ENCODE measurements at regions not wholly inside any gene's neighbourhood (a gene's known extent, or its start where the extent isn't known, plus 50 kb on each side); places are given as distances from the start of the nearest gene placed in this dataset.

DNA sequence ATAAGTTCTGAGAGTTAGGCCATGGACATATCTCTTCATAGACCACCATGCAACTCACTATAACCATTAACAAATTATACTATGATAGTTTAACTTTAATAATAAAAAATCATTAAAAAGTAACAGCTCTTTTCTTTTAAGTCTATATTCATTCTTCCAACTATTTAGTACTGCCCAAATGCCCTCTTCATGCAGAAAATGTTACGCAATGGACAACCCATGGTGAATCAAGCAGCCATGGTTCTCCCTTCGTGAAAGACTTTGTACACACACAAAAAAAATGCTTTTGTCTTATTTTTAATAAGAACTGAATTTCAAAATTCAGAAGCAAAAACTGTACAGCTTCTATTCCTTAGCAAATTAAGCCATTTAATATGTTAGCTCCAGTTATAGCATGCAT is 401.1 kb downstream of the EFNA5 start:
- no peak overlapping the region for H3K4me3 ChIP-seq (ENCODE audit: low read depth, low read length)
- DNase-seq (ENCODE audit: low read depth): no peak

DNA sequence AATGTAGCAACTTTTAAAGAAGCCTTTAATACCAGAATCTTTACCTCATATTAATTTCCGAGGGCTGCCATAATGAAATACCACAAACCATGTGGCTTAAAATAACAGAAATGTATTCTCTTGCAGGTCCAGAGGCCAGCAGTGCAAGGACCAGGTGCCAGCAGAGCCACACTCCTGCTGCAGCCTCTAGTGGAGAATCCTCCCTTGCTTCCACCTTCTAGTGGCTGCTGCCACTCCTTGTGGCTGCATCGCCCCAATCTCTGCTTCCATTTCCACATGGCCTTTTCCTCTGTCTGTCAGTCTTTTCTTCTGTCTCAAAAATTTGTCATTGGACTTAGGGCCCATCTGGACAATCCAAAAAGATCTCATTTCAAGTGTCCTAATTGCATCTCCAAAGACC is 401.5 kb downstream of the EFNA5 start:
- no peak for DNase-seq (ENCODE audit: low read depth)
- H3K4me3 ChIP-seq (ENCODE audit: low read depth, low read length): no peak overlapping the region

DNA sequence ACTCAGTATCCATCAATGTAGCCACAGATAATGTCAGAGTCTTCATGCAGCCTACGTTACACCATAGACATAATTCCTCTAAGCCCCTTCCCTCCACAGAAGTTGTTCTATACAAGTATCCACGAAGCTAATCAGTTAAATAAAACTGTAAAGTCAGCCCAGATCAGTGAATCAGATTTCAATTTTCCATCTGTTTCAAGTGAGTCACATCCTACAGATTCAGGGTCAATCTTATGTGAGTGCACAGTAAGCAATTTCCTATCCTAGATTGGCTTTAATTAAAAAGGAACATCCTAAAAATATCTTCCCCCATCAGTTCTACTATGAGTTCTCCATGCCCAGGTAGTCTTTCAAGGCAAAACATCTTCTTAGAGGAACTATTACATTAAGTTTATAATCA is 402.5 kb downstream of the EFNA5 start:
- DNase-seq (ENCODE audit: low read depth): no peak

DNA sequence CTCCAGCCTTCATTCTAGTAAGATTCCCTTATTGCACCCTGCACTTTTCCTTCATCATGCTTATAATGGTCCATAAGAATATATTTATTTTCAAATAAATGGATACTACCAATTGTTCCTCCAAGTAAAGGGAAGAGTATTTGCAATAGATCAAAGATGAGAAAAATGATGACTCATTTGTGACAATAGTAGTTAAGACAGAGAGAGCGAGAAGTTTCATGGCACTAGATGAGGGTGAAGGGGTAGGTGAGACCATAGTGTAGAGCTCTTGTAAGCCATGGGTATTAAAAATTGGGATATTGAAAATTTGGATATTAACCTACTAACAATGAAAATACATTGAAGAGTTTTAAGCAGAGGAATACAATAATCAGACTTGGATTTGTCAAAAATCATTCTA is 404.6 kb downstream of the EFNA5 start:
- H3K4me3 ChIP-seq (ENCODE audit: low read depth, low read length): no peak overlapping the region
- DNase-seq (ENCODE audit: low read depth): no peak

More for the DNA sequence above, 402.5 kb downstream of the EFNA5 start:
- no peak overlapping the region for H3K4me3 ChIP-seq (ENCODE audit: low read depth, low read length)

DNA sequence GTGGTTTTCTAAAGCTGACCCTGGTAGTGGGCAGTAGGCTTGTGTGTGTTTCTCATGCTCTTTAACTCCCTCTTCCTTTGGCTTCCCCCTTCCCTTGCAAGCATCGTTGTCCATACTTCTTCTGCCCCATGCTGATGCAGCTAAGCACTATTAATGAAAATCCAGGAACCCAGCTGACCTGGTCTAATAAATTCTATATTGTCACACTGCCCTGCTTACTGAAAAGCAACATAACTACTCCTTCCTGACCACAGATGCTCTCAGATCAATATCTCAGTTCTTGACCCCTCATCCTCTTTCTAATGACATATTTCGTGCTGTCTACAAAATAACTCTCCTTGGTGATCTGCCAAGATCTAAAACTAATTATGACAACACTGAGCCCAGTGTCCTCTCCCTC is 405.5 kb downstream of the EFNA5 start:
- no peak for DNase-seq (ENCODE audit: low read depth)
- no peak overlapping the region for H3K4me3 ChIP-seq (ENCODE audit: low read depth, low read length)

DNA sequence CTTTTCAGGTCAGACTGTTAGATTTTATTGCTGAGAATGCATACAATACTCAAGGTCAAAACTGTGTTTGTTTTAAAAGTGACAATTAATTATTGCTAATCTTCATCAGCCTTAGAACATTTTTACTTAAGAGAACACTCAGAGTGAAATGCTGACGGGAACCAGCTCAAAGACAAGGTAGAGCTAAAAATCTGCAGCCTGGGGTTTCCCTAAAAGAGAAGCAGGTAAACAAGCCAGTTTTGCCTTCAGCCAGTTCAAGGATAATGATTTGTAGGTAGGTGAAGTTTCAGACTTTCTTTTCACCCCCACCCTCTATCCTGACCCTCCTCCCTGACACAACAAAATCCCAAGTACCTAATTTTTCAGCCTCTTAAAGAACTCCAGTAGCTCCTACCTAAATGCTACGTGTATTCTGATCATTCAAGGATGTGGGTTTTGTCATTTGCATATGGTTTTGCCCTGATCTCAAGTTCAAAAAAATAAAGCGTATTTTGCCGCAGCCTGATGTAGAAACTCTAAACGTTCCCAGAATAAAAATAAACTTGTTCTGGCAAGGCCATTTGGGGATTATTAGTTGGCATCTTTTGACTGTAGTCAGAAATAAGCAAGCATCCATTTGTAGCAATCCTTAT is 407.2 kb downstream of the EFNA5 start:
- no peak for DNase-seq (ENCODE audit: low read depth)
- no peak overlapping the region for H3K4me3 ChIP-seq (ENCODE audit: low read depth, low read length)

DNA sequence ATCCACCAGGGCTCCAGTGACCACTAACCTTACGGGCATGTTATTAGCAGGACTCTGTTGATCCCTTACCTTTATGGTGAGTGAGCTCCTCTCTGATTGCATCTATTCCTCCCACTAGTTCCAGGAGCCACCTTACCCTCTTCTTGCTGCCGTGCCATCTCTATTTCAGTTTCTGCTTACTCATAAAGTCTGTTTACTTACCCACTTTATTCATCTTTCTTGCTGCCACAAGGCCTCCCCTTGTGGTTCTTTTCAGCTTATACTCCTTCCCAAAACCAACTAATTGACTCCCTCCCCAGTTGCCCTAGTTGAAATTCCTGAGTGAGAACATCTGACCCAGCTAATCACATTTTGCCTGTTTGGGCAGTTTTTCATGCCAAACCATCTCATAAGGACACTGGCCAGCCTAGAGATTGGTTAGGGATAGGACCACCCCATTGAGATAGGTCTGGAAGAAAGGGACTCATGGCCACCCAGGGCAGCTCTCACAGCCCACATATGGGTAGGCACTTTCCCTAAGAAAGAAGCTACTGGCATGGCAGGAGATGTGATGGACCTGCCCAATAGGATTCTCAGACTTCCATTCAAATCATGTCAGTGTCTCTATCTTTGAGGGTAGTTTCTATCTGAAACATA is 412.7 kb downstream of the EFNA5 start:
- DNase-seq (ENCODE audit: low read depth): no peak
- no peak overlapping the region for H3K4me3 ChIP-seq (ENCODE audit: low read depth, low read length)

DNA sequence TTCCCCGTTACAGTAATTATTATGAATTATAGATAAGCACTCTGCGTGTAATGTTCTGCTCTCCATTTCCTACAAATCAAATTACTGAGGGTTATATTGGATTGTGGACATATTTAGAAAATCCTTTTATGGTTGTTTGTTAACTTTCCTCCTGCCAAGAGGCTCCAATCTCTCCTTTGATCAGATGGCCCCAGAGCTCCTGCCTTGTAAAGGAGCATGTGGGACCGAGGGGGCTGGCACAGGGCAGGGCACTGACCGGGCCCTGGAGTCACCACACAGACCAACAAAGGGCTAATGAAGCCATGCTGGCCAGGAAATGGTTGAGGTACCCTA is 415.9 kb downstream of the EFNA5 start:
- H3K4me3 ChIP-seq (ENCODE audit: low read depth, low read length): no peak overlapping the region
- DNase-seq (ENCODE audit: low read depth): no peak

DNA sequence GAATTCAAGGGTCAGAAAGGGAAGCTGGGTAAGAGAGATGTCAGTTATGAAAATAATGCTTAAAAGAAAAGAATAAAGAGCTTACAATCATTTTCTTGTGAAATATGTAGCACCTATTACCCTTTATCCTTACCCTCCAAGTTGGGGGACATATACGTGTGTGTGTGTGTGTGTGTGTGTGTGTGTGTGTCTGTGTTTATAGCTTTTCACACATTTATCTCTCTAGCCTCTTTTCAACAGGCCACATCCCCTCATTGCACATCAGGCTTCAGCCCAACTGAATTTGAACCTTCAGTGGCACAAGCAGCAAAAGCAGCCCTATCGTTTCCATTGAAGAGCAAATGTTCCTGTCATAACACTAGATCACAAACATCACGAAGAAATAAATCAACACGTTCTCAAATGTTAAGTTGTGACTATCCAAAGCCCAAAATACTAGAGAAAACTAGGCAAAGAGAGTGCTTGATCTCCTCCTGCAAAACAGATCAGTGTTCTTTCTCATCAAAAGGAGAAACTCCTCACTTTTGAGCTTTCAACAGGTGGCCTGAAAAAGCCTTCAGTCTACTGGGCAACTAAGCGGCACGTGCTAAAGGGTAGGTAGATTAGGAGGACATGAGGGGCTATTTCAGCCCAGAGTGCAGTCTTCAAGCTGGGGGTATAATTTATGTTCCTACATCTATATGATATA is 416.4 kb downstream of the EFNA5 start:
- no peak for DNase-seq (ENCODE audit: low read depth)
- H3K4me3 ChIP-seq (ENCODE audit: low read depth, low read length): no peak overlapping the region

DNA sequence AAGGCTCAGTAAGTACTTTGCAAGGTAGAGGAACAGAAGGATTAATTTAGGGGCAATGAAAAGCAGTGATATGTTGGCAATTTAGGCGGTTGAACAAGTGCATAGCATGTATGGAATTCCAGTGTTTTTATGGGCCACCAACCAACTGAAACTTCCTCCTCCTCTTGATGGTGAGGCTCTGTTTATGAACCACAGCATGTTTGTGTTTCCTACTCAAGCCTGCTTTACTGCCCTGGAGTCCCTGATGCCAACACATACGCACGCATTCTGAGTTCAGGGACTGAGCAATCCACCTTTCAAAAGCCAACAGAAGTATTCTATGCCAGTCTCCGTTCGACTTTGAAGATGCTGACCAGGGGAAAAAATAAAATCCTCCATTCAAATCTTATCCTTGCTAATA is 417.5 kb downstream of the EFNA5 start:
- DNase-seq (ENCODE audit: low read depth): no peak

DNA sequence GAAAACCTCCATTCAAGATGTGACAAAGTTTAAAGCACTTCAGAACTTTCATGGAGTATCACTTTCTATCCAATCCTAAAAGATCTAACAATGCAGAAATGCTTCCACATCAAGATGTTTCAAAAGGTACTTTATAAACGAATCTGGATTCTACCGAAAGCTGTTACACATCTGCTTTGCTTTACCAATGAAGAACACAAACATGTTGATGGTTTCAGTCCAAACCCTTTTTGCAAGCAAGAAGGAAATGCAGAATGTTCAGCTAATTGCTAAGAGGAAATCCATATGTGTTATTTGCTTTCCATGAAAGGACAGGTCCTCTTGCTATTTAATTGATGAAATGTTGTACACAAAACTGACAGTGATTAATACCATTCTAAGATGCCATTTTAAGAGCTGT is 419.6 kb downstream of the EFNA5 start:
- no peak for DNase-seq (ENCODE audit: low read depth)
- no peak overlapping the region for H3K4me3 ChIP-seq (ENCODE audit: low read depth, low read length)

More for the DNA sequence above, 417.5 kb downstream of the EFNA5 start:
- H3K4me3 ChIP-seq (ENCODE audit: low read depth, low read length): no peak overlapping the region

DNA sequence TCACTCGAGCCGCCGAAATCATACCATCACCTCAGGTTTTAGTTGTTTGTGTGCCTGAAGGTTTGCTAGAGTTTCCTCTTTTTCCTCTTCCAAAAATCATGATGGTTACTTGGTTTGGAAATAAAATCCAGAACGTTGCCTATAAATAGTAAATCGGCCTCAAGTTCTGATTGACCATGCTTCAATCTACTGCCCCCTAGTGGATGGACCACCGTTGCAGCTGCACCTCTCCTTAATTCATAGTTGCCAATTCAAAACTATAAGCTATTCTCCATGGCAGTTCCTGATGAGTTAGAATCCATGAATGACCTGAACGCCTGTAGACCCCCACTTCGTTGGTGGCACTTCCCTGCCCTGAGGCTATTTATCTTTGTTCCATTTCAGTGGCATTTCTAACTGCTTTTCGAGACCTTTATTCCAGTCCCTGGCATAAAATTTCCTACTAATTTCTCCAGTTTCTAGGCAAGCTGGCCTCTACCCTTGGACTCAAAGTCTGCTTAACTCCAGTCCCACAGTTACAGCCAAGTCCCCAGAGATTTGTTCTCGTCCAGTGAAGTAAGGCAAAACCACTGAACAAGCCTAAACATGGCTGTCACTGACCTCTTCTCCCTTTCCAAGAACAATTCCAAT is 422.6 kb downstream of the EFNA5 start:
- no peak overlapping the region for H3K4me3 ChIP-seq (ENCODE audit: low read depth, low read length)
- DNase-seq (ENCODE audit: low read depth): no peak

DNA sequence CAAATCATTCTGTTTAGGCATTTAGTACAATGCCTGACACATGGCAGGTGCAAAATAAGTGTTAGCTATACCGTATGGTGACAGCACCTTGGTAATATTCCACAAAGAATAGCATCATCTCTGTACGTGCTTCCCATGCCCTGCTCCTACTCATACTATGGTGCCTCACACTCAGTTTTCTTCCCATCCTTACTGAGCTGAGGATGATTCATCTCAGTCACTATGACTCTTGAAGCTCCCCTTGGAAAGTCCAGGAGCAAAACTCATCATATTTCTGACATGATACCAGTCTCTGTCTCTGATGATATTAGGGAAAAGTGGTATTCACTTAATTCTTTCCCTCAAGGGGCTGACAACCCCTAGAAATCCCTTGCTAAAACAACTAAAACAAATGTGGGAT is 423.3 kb downstream of the EFNA5 start:
- peak; percentile 17 for DNase-seq (ENCODE audit: low read depth)
- H3K4me3 ChIP-seq (ENCODE audit: low read depth, low read length): no peak overlapping the region

DNA sequence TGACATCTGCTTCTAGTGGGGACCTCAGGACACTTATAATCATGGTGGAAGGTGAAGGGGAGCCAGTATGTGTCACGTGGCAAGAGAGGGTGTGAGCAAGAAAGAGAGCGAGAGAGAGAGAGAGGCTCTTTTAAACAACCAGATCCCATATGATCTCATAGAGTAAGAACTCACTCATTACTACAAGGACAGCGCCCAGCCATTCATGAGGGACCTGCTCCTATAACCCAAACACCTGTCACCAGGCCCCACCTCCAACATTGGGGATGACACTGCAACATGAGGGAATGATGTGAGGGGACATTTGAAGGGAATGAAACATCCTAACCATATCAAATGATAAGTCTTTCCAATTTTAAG is 427.5 kb downstream of the EFNA5 start:
- no peak for DNase-seq (ENCODE audit: low read depth)

DNA sequence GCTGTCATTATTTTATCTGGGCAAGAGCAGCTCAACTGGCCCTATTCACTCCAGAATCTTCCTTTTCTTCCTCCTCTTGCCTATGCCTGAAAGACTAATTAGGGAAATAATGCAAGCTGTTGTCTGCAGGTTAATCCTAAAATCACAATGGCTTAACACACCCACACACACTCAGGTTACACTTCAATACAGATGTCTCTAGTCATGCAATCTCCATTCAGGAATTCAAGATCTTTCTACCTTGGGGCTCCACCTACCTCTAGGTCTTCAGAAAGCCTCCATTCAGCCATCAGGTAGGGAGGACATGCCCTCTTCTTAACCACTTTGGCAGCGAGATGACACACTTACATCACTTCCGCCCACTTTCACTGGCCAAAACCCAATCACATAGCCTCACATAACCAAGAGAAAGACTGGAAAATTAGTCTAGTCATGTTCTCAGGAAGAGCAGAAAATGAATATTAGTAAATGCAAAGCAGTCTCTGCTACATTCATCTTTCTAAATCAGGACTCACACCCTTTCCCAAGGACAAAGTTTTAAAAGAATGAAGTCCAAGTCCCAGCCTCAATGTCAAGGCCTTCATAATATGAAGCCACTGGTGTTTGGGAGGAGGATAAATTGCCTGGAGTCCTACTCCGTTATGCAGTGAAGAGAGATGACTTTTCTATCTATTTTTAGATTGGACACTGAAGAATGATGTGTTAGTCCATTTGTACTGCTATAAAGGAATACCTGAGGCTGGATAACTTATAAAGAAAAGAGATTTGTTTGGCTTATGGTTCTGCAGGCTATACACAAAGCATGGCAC is 428.1 kb downstream of the EFNA5 start:
- DNase-seq (ENCODE audit: low read depth): no peak
- no peak overlapping the region for H3K4me3 ChIP-seq (ENCODE audit: low read depth, low read length)

More for the DNA sequence above, 427.5 kb downstream of the EFNA5 start:
- no peak overlapping the region for H3K4me3 ChIP-seq (ENCODE audit: low read depth, low read length)

DNA sequence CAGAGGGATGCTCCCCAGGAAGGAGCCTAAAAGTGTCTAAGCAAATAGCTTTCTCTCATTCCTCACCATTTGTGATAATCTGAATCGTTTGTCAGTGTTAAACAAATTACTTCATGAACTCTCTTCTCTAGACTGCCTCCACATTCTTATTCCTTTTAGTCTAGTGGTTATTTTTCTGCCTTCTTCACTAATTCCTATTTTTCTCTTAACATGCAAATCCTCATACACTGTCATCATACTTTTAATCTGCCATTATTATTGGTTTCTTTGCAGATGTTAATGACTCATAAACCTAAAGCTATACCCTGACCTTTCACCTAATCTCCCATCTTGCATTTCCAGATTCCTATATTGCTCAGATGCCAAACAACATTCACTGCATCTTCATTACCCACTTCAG is 428.9 kb downstream of the EFNA5 start:
- no peak overlapping the region for H3K4me3 ChIP-seq (ENCODE audit: low read depth, low read length)
- no peak for DNase-seq (ENCODE audit: low read depth)

DNA sequence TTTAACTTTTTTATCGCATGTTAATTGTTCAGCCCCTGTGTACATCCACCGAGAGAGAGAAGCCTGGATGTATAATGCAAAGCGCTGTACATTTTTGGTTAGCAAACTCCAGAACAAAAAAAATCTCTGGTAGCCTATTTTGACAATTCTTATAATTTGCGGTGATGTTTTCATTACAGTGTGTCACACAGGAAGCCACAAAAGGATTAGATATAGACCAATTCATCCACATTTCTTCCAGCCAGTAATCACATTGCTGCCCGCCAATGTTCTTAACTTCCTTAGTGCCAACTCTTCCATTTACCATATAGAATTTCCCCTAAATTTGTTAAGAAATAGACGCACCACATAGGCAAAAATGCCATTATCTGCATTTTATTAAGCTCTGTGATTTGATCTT is 435.6 kb downstream of the EFNA5 start:
- DNase-seq (ENCODE audit: low read depth): no peak

DNA sequence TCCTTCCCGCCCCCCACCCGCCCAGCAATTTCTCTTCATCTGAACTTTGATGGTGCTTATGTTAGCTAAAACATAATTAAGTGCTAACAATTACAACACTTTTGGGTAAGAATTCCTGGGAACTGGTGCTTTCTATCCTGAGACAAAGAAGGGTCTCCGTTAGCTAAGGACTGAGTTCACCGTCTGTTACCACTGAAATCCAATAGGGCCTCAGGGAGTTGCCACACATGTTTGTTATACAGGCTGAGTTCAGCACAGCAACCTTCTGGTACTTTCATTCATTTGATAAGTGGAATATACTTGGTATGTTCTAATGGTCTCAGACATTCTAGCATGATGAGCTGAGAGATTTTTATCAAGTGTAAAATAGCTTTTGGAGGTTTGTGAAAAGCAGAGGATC is 437.9 kb downstream of the EFNA5 start:
- DNase-seq (ENCODE audit: low read depth): no peak

More for the DNA sequence above, 435.6 kb downstream of the EFNA5 start:
- no peak overlapping the region for H3K4me3 ChIP-seq (ENCODE audit: low read depth, low read length)

DNA sequence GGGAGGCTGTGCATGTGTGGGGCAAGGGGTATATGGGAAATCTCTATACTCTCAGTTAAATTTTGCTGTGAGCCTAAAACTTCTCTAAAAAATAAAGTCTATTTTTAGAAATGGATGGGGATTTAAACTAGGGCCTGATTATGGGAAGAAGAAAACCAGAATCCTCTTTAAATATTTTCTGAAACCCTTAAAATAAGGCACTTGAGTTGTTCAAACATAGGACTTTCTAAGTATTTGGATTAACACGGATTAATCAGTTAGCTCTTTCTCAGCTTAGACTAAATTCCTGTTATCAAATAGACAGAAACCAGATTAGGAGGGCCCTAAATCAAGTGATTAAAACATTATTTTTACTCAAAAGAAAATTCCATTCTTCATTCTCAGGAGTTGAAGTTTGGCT is 438.4 kb downstream of the EFNA5 start:
- H3K4me3 ChIP-seq (ENCODE audit: low read depth, low read length): no peak overlapping the region
- no peak for DNase-seq (ENCODE audit: low read depth)

More for the DNA sequence above, 437.9 kb downstream of the EFNA5 start:
- no peak overlapping the region for H3K4me3 ChIP-seq (ENCODE audit: low read depth, low read length)

DNA sequence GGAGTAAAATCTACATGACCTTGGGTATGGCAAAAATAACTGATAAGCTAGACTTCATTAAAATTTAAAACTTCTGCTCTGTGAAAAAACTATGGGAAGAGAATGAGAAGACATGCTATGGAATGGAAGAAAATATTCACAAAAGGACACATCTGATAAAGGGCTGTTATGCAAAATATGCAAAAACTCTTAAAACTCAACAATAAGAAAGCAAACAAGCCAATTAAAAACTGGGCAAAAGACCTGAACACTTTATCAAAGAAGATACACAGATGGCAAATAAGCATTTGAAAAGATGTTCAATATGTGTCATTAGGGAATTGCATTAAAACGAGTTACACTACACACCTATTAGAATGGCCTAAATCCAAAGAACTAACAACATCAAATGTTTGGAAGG is 439.5 kb downstream of the EFNA5 start:
- no peak overlapping the region for H3K4me3 ChIP-seq (ENCODE audit: low read depth, low read length)
- DNase-seq (ENCODE audit: low read depth): no peak
